AG08395 (cell line): ENCODE measurements at regions not wholly inside any gene's neighbourhood (a gene's known extent, or its start where the extent isn't known, plus 50 kb on each side); places are given as distances from the start of the nearest gene placed in this dataset.

Source experiments
- DNase-seq: peaks from one replicate; pipeline ENCODE4 v3.0.0; 2012; ENCODE audit warnings: mixed read lengths, low spot score

GRCh38 chr6:67653561-67653960, 981.5 kb upstream of the ADGRB3 start:
- no peak for DNase-seq

GRCh38 chr6:67646550-67646949, 988.5 kb upstream of the ADGRB3 start:
- DNase-seq: no peak

GRCh38 chr6:67643281-67643680, 991.8 kb upstream of the ADGRB3 start:
- no peak for DNase-seq

- no peak for DNase-seq
These were observed 992.5 kb upstream of the ADGRB3 start for GRCh38 chr6:67642582-67642981.

- no peak for DNase-seq
These were observed 994.6 kb upstream of the ADGRB3 start for GRCh38 chr6:67640484-67640883.

GRCh38 chr6:67639161-67639560, 995.9 kb upstream of the ADGRB3 start:
- no peak for DNase-seq

GRCh38 chr6:67634199-67634598, 1000.9 kb upstream of the ADGRB3 start:
- DNase-seq: no peak

- DNase-seq: no peak
These were observed 1002.0 kb upstream of the ADGRB3 start for GRCh38 chr6:67633058-67633457.

GRCh38 chr6:67630146-67630545, 1004.9 kb upstream of the ADGRB3 start:
- DNase-seq: peak; percentile 6

- no peak for DNase-seq
These were observed 1005.8 kb upstream of the ADGRB3 start for GRCh38 chr6:67629258-67629657.

GRCh38 chr6:67615796-67616195, 1019.3 kb upstream of the ADGRB3 start:
- no peak for DNase-seq

- DNase-seq: no peak
These were observed 1026.9 kb upstream of the ADGRB3 start for GRCh38 chr6:67608099-67608749.

GRCh38 chr6:67606906-67607828, 1027.9 kb upstream of the ADGRB3 start:
- no peak for DNase-seq

GRCh38 chr6:67594366-67594765, 1040.7 kb upstream of the ADGRB3 start:
- no peak for DNase-seq

- DNase-seq: no peak
These were observed 1041.8 kb upstream of the ADGRB3 start for GRCh38 chr6:67593247-67593646.

GRCh38 chr6:67591910-67592309, 1043.2 kb upstream of the ADGRB3 start:
- DNase-seq: no peak

- no peak for DNase-seq
These were observed 1067.2 kb upstream of the ADGRB3 start for GRCh38 chr6:67567842-67568241.

- no peak for DNase-seq
These were observed 1071.4 kb upstream of the ADGRB3 start for GRCh38 chr6:67563671-67564070.

- DNase-seq: no peak
These were observed 1075.0 kb upstream of the ADGRB3 start for GRCh38 chr6:67560068-67560467.

- no peak for DNase-seq
These were observed 1076.1 kb upstream of the ADGRB3 start for GRCh38 chr6:67558985-67559384.

GRCh38 chr6:67544851-67545452, 1090.1 kb upstream of the ADGRB3 start:
- no peak for DNase-seq

- no peak for DNase-seq
These were observed 1093.5 kb upstream of the ADGRB3 start for GRCh38 chr6:67541586-67541985.

GRCh38 chr6:67538032-67538431, 1097.0 kb upstream of the ADGRB3 start:
- no peak for DNase-seq
